Left hindlimb (tissue), 1 donor: ENCODE measurements at regions not wholly inside any gene's neighbourhood (a gene's known extent, or its start where the extent isn't known, plus 50 kb on each side); places are given as distances from the start of the nearest gene placed in this dataset.
"Not testable (repeated sequence)": the region's sequence is repeated elsewhere in the genome, so short reads cannot be mapped to it uniquely, and the experiment has no call there.

Experiments
- DNase-seq: peaks from one replicate; pipeline ENCODE4 v3.0.0-alpha.2; 2018

DNA sequence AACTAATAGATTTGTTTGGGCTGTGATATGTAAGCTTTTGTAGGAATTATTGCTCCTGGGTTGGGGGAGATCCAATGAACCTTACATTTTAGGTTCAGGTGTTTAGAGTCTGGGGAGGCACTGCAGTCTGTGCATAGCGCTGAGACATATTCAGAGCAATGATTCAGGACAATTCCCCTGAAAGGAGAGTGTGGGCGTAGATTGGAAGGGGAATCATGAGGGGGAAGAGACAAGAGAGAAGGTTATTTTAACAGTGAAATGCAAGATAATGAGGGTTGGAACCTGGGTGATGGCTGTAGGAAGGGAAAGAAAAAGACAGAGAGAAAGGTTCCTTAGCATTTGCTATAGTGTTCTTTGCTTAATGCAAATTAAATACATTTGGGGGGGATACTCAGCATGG is 1013.4 kb downstream of the REEP3 start:
- no peak for DNase-seq

DNA sequence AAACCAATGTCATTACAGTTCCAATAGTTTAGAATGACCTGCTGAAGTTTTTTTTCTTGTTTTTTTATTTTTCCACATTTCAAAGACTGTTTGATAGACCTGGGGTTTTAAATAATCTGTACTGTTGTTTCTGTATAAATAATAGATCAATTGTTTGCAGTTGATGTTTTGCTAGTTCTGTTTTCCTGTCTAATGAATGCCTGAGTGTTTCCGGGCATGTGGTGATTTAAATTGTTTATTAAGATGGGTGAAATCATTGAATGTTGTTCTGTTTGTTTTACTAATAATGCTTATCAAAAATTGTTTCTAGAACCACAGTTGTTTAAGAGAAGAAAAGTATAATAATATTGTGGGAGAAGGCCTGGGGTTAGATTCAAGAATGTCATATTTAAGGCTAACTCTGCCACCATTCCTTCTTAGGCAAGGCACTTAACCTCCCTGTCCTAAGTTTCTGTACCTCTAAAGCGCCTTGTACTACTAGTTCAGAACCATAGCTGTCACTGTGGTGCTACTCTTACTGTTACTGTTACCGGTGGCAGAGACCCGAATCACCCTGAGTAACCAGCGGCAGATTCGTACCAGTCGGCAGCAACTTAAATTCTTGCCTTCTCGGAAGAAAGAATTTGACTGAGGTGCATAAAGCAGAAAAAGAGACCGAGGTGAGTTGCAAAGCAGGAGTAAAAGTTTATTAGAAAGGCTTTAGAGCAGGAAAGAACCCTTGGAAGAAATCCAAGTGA is 1014.1 kb downstream of the REEP3 start:
- DNase-seq, result no peak

DNA sequence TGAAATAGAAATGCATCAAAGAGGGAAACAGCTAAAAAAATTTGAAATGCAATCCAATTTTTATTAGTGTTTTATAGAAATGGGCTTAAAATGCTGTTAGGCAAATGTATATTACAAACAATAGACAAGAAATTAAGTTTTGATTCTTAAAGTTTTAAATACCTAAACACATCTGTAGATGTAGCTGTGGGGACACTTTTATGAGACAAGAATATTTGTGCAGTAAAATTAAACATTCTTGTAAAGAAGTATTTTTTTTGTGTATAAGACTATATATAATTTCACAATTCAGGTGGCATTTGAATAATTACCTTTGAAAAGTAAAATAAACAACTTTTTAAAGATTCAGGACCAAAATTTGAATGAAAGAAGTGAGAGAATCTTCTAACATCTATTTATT is 1015.9 kb downstream of the REEP3 start:
- no peak for DNase-seq

DNA sequence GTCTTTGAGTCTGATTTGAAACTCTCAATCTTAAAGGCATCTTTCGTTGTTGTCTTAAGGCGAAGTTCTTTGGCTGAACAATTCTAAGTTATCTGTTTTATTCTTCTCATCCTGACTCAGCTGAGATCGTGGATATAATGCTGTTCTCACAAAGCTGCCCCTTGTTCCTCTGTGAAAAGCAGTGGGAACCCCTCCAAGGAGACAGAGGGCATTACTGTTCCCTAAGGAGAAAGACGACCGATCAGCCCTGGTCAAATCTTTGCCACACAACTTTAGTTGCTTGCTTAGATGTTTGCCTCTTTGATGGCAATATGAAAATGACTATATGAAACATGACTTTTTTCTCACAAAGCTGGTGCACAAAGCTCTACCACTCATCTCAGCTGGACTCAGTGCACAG is 1016.7 kb downstream of the REEP3 start:
- no peak for DNase-seq

DNA sequence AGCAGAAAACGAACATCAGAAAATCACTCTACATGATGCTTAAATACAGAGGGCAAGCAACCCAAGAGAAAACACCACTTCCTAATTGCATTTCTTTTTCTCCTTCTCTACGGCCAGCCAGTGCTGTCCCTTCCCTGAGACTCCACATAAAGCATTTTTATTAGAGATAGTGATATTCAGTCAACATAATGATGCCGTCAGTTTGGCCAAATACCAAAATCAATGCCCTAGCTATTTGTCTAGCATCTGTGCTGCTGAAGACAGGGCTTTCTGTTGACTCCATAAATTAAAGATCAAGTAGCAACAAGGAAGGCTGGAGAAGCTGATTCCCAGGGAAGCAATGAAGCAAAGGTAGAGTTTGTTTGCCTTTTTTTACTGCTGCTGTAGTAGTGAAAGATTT is 1024.9 kb downstream of the REEP3 start:
- no peak for DNase-seq

DNA sequence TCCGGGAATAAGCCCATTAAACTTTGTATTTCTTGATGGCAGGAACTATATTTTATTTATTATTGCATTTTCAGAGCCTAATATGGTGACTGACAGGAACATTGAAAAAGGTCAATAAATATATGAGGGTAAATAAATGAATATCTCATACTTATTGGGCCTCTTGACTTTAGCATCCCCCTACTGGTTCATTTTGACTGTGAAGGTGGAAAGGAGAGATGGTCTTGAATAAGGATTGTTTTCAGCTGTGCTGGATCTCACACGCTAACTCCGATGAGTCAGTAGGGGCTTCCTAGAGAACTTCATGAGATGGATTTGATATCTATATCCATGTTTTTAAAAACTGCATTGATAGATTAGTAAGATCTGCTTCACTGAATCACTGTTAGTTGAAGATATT is 1026.0 kb downstream of the REEP3 start:
- no peak for DNase-seq

DNA sequence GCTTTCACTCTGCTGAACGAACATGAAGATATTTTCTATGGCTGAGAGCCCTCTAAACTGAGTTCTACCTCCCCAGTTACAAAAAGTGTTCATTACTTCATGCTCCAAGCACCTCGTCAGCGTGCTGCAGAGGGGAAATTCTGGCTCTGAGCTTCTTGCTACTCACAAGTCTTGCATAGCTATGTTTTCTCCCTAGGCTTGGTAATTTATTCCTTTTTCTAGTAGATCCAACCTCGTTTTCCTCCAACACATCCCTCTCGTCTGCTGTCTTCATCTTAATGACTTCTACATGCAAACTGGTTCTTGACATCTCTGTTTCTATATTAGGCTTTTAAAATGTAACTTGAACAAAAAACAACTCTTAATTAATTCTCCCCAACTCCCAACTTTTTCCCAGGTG is 1034.5 kb downstream of the REEP3 start:
- DNase-seq, result no peak

DNA sequence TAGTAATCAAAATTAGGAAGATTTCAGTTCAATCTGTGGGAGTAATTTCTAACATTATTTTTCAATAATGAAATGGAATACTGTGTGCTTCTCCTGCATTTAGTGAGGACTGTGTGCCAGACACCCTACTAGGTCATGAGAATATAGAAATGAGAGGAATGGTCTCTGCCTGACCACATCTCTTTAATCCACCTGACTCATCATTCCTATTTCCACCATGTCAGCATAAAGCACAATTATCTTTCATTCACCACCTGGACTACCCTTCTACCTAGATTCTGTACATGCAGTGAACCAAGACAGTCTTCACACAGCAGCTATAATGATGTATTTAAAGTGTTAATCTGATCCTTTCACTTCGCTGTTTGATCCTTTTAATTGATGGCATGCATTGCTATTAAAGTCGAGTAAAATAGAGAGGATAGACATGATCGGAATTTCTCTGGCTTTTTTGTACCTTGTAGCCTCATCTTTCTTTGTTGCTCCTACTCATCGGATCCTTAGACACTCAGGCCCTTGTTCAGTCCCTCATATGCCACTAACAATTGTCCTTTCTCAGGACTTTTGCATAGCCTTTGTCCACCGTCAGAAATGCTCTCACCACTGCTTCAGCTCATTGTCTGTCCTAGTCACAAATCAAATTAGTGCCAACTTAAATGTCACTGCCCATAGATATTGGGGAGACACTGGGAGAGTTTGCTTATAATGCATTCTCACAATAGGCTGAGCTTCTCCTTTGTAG is 1037.1 kb downstream of the REEP3 start:
- DNase-seq, result no peak

DNA sequence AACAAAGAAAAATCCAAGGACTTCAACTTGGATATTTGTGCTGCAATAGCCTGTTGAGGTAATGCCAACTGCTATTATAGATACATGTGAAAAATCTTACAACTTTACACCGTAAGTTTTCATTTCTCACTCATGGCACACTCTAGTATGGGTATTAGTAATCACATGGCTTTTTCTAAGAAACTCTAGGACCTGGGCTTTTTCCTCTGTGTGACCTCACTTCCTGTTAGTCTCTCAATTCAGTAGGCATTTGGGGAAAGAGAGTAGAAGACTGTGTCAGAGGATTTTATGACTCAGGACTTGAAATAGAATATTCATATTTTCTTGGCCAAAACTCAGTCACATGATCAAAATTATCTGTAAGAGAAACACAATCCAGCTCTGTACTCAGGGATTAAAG is 1049.9 kb downstream of the REEP3 start:
- DNase-seq, result no peak

DNA sequence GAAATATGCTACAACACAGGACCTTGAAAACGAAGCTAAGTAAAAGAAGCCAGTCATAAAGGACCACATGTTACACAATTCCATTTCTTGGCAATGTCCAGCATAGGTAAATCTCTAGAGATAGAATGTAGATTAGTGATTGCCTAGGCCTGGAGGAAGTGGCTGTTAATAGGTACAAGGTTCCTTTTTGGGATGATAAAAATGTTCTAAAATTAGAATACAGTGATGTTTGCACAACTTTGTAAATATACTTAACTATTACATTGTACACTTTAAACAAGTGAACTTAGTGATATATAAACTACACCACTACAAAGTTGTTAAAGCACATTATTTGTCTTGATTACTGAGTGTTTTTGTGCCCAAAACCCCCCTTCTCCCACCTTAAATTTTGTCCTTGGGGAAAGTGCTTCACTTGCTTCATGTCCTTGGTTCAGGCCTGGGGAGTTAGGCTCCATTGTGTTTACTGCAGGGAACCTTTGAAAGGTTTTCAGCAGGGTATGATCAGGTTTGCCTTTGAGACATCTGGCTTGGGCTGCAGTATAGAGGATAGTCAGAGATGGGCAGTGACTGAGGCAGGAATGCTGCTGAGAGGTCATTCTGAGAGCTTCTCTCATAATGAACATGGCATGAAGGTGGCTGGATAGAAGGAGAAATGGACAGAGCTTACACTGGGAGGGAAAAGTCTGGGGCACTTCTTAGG is 1052.6 kb downstream of the REEP3 start:
- no peak for DNase-seq

DNA sequence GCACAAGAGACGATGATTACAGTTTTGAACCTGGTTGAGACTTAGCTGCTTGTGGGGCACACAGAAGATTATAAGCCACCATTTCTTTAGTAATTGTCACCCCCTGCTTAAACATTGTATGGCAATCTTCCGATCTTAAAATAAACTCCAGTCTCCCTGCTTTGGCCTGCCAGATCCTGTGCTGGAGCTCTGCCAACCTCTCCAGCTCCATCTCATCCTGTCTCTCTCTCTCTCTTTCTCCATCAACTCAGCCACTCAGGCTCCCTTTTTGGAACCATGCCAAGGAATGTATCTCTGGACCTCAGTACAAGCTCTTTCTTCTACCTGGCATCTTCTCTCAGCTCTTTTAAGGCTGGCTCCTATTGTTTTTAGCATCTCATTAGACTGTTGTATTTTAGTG is 1053.2 kb downstream of the REEP3 start:
- no peak for DNase-seq

DNA sequence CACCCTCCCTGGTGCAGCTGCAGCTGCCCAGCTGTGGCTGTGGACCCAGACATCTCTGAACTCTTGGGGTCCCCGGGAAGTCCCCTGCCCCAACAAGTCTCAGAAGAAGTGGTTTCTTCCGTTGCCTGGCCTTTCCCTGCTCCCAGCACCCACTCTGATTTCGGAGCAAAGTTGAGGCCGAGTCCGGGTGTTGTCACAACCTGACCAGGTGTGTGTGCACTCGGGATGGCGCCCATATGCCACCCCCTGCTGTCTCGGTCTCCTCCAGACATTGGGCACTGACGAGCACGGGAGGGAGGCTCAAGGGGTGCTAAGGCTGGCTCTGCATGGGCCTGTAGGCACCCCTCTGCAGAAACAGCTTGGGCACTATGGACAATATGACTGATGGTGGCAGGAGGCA is 1055.3 kb downstream of the REEP3 start:
- no peak for DNase-seq

DNA sequence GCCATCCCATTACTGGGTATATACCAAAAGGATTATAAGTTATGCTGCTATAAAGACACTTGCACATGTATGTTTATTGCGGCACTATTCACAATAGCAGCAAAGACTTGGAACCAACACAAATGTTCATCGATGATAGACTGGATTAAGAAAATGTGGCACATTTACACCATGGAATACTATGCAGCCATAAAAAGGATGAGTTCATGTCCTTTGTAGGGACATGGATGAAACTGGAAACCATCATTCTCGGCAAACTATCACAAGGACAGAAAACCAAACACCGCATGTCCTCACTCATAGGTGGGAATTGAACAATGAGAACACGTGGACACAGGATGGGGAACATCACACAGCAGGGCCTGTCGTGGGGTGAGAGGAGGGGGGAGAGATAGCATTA is 1057.6 kb downstream of the REEP3 start:
- DNase-seq, result not testable (repeated sequence)

DNA sequence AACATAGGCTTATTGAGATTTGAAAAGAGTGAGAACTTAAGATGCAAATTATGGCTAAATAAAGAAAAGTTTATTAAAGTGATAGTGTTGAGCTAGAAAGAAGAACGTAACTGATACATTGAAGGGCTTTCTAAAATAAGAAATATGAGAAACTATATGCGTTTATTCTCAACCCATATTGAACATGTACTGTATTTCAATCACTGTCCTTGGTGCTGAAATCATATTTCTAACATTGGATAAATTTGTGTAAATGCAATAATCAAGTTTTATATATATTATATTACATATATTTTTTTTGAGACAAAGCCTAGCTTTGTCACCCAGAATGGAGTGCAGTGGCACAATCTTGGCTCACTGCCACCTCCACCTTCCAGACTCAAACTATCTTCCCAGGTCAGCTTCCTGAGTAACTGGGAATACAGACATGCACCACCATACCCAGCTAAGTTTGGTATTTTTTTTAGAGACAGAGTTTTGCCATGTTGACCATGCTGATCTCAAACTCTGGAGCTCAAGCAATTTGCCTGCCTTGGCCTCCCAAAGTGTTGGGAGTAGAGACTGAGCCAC is 1065.8 kb downstream of the REEP3 start:
- no peak for DNase-seq

DNA sequence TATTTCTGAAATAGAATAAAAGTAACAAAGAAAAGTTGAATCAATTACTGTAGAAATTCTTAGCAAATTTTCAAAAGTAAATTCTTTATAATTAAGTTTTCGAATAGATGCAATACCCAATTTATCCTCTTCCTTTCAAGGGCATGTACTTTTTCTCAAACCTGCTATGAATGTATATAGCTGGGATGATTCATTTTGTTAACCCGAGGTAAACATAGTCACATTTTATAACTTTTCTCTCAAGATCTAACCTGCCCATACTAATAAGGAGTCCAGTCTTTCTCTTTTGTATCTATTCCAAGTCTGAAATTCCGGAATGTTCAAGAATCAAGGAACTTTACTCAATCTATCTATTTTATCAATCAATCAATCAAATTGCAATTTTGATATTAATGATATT is 1072.9 kb downstream of the REEP3 start:
- DNase-seq, result no peak

DNA sequence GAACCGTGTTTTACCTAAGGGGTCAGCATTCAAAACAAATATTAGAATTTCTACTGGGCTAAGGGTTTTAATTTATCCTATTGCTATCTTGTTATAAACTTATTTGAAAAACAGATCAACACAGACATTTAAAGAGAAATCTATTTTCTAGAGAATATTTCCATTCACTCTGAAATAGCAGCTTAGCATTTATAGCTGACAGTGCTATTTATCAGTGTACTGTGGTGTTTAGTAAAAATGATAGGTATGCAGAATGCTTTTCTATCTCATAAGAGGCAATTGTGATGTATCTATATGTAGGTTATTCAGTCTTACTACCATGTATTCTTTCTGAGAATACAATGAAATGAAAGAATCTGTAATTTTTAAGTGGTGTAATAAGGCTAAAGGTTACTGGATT is 1077.4 kb downstream of the REEP3 start:
- no peak for DNase-seq

DNA sequence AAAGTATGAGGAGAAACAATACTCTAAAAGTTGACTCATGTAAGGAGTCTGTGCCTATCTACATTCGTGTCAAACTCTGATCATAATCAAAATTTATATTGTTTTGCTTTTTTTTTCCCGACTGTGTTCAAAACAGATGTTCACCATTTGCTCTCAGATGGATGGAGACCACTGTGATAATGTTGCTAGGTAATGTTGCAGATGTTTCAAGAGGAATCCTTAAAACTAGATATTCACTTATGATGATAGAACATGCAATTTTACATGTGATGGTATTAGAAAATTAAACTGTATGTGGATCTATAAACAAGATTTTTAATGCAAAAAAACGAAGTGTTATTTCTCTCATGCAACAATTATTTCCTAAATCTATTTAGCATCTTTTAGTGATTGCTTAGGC is 1080.1 kb downstream of the REEP3 start:
- no peak for DNase-seq

DNA sequence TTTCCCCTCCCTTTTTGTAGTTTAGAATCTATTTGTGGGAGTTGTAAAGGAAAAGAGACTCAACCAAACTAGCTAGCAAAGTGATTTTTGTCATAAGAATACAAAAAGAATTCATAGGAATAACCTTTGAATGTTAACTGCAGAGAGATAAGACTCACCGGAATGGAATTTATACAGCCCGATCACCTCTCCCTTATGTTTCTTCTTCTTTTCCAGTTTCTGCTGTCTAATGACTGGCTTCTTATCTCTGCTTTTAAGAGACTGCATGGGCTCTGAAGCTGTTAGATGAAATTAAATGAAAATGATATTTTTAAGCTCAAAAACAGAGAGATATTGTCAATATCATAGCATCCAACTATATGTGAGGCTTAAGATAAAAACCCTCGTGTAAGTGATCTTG is 1095.9 kb downstream of the REEP3 start:
- no peak for DNase-seq

DNA sequence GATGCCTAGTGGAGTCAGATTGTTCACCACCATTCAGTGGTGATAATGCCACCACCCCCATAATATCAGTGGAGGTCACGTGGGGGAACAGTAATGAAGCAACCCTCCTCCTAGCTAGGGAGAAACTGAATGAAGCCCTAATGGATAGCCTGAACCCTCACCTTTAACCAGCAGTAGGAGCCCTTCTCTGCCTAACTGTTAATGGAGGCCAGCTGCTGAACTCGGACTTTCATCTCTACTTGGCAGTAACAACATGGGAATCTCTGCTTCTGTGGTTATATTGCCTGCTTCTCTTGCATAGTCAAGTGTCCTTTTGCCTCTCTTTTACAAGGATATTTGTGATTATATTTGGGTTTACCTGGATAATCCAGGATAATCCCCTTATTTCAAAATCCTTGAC is 1097.9 kb downstream of the REEP3 start:
- no peak for DNase-seq

DNA sequence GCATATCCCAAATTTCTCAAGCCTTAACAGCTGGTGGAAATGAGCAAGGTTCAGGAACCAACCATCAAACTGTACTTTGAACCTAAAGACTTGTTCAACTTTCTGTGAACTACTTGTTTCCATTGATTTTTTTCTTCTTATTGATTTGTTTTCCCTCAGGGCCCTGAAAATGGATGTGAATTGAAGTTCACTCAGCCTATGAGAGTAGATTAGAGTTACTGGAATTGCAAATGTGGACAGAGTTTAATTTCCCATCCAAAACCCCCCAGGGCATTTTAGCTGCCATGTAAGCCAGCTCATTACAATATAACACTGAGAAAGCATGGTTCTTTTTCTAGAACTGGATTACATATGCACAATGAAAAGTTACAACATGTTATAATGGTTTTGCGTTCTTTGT is 1105.7 kb downstream of the REEP3 start:
- no peak for DNase-seq

DNA sequence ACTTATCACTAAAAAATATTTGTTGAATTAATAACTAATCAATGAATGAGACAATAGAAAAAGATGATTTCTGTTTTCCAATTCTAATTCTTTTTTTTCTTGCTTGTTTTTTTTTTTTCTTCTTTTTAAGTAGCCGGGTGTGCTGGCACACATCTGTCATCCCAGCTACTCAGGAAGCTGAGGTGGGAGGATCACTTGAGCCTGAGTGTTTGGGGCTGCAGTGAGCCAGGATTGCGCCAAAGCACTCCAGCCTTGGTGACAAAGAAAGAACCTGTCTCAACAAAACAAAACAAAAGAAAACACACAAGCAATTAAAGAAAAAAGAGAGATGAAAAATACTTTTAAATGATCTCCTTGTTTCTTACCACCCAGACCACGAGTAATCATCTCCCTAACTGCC is 1109.3 kb downstream of the REEP3 start:
- no peak for DNase-seq

DNA sequence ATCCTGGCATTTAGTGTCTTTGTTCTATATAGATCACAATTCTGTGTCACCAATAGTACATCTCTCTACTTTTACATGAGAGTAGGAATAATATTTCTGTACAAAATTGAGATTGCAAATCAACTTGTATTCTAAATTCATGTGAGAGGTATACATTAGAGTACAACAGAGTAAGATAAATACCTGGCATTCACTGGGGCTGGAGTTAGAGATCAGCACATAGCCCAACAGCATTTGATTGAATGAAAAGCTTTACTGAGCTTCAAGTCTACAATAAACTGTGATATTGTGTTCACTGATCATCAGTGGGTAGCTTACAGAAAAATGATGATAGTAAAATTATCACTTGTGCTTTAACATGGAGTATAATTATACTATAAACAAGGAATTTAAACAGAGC is 1114.7 kb downstream of the REEP3 start:
- DNase-seq, result no peak

DNA sequence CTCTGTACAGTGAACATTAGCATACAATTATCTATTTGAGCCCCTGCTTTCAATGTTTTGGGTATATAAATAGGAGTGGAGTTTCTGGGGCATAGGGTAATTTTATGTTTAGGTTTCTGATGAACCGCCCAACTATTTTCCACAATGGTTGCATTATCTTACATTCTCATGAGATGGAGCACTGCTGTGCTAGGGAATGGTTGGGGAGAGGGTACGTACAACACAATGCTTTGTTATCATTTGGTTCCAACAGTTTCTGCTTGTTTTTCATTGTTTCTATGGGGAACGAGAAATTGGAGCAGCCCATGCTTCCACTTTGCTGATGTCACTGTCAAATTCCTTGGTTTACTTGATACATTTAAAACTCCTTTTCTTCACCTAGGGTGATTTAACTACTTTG is 1115.3 kb downstream of the REEP3 start:
- no peak for DNase-seq

DNA sequence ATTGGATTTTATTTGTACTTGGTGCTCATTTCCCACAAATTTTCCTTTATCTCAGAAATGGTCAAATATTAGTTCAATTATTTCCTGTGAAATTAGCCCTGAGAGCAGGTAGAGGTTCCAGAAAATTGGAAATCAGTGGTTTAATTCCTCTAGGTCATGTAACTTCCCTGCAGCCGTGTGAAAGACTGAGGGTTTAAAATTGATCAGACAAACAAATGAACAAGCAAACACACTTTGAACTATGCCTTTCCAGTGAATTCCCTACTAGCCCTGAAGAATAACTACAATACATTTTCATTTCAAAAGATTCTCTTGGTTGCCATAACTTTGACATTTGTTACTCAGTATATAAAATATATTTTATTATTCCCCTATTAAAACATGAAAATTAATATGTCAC is 1116.7 kb downstream of the REEP3 start:
- DNase-seq, result no peak
